ENCODE measurements at regions not wholly inside any gene's neighbourhood (a gene's known extent, or its start where the extent isn't known, plus 50 kb on each side); places are given as distances from the start of the nearest gene placed in this dataset.
"Not testable (repeated sequence)": the region's sequence is repeated elsewhere in the genome, so short reads cannot be mapped to it uniquely, and the experiment has no call there.

- DNase-seq, result no peak
Measured at GRCh38 chr6:140155451-140156126, 781.1 kb upstream of the CITED2 start.

- no peak for DNase-seq
Measured at GRCh38 chr6:140153703-140154102, 779.3 kb upstream of the CITED2 start.

- DNase-seq, result not testable (repeated sequence)
Measured at GRCh38 chr6:140147825-140148814, 773.7 kb upstream of the CITED2 start.

- no peak for DNase-seq
Measured at GRCh38 chr6:140140891-140141290, 766.4 kb upstream of the CITED2 start.

GRCh38 chr6:140138311-140139010 lies 764.0 kb upstream of the CITED2 start:
- DNase-seq, result no peak

- no peak for DNase-seq
Measured at GRCh38 chr6:140134224-140134623, 759.8 kb upstream of the CITED2 start.

GRCh38 chr6:140130074-140130473 lies 755.6 kb upstream of the CITED2 start:
- no peak for DNase-seq

GRCh38 chr6:140124498-140124897 lies 750.0 kb upstream of the CITED2 start:
- DNase-seq, result no peak

GRCh38 chr6:140108167-140108566 lies 733.7 kb upstream of the CITED2 start:
- no peak for DNase-seq

- no peak for DNase-seq
Measured at GRCh38 chr6:140107216-140107615, 732.8 kb upstream of the CITED2 start.

- no peak for DNase-seq
Measured at GRCh38 chr6:140105857-140106256, 731.4 kb upstream of the CITED2 start.

- no peak for DNase-seq
Measured at GRCh38 chr6:140105241-140105640, 730.8 kb upstream of the CITED2 start.

GRCh38 chr6:140101818-140102217 lies 727.4 kb upstream of the CITED2 start:
- DNase-seq, result peak in 1 of 5 experiments; percentile 21

- DNase-seq, result peak in 1 of 5 experiments; percentile 26
Measured at GRCh38 chr6:140101367-140101766, 726.9 kb upstream of the CITED2 start.

GRCh38 chr6:140095532-140095931 lies 721.1 kb upstream of the CITED2 start:
- DNase-seq, result no peak

GRCh38 chr6:140091895-140092294 lies 717.4 kb upstream of the CITED2 start:
- DNase-seq, result no peak

GRCh38 chr6:140090871-140091270 lies 716.4 kb upstream of the CITED2 start:
- no peak for DNase-seq

GRCh38 chr6:140083375-140083774 lies 708.9 kb upstream of the CITED2 start:
- DNase-seq, result no peak

- DNase-seq, result no peak
Measured at GRCh38 chr6:140082867-140083297, 708.4 kb upstream of the CITED2 start.

- no peak for DNase-seq
Measured at GRCh38 chr6:140079328-140079727, 704.9 kb upstream of the CITED2 start.

- no peak for DNase-seq
Measured at GRCh38 chr6:140078561-140079125, 704.2 kb upstream of the CITED2 start.

GRCh38 chr6:140077827-140078560 lies 703.5 kb upstream of the CITED2 start:
- DNase-seq, result no peak

Data from T-helper 2 cell (primary cell).